A549 (cell line): ENCODE measurements at regions not wholly inside any gene's neighbourhood (a gene's known extent, or its start where the extent isn't known, plus 50 kb on each side); places are given as distances from the start of the nearest gene placed in this dataset.
"Not testable (repeated sequence)": the region's sequence is repeated elsewhere in the genome, so short reads cannot be mapped to it uniquely, and the experiment has no call there.

Experiments used
- ATAC-seq, 2 experiments: fragments of 200-7000 bp in 1 of 2; fragments of >200 bp in 1 of 2; cut with Nextera tagmentation in 1 of 2; cut with Tn5 transposase in 1 of 2; 3 replicates each; pipeline versions ENCODE4 v1.8.0 to v1.9.1; 2018 to 2020; ENCODE audit warnings: mild to moderate bottlenecking in 1 of 2, moderate library complexity in 1 of 2
- CTCF ChIA-PET: fragments of 300-600 bp; sonication (Branson Sonifier 250); formaldehyde crosslinking; extraction: SDS; loops from one replicate; lab custom pipeline; 2021; ENCODE audit warnings: antibody characterized with exemption, inconsistent platforms; lab: Yijun Ruan, JAX
- POLR2A ChIA-PET: fragments of 350-600 bp; formaldehyde crosslinking; extraction: SDS; loops from one replicate; lab custom pipeline; 2021; ENCODE audit warnings: antibody characterized with exemption, inconsistent platforms; lab: Yijun Ruan, JAX
- DNase-seq, 2 experiments: peaks; one replicate each; pipeline versions ENCODE4 v3.0.0 to v3.0.0-alpha.2; 2011 to 2016; ENCODE audit warnings: low read depth in 1 of 2, low spot score in 1 of 2
- FAIRE-seq: peaks from 2 replicates; lab custom pipeline; 2011; peaks lifted over from hg19 to GRCh38; lab: Jason Lieb, UNC
- H3K27ac ChIP-seq, 2 experiments: fragments of >200 bp; sonication (Bioruptor Twin); formaldehyde crosslinking; 3 replicates each; pipeline ENCODE4 v1.5.1; 2016 to 2017
- H3K4me1 ChIP-seq: fragments of >200 bp; sonication (Bioruptor Twin); formaldehyde crosslinking; 3 replicates; pipeline ENCODE4 v1.6.1; 2016
- H3K4me2 ChIP-seq: fragments of >200 bp; sonication (Bioruptor Twin); formaldehyde crosslinking; 3 replicates; pipeline ENCODE4 v1.6.1; 2016
- H3K4me3 ChIP-seq: fragments of >200 bp; sonication (Bioruptor Twin); formaldehyde crosslinking; 3 replicates; pipeline ENCODE4 v1.5.1; 2016
- H3K9me3 ChIP-seq: fragments of >200 bp; sonication (Bioruptor Twin); formaldehyde crosslinking; 3 replicates; pipeline ENCODE4 v1.6.1; 2016
- CBX2 ChIP-seq: fragments of 200-600 bp; sonication (generic); IDR thresholded peaks from 2 replicates; pipeline ENCODE4 v1.6.1; 2016; ENCODE audit warnings: low read depth, mild to moderate bottlenecking, borderline replicate concordance
- CHD4 ChIP-seq: fragments of 200-600 bp; sonication (generic); IDR thresholded peaks from 2 replicates; pipeline ENCODE4 v1.6.1; 2016; ENCODE audit warnings: antibody characterized with exemption, mild to moderate bottlenecking, borderline replicate concordance
- EP300 ChIP-seq, 2 experiments: fragments of >200 bp; sonication (Bioruptor Twin); formaldehyde crosslinking; IDR thresholded peaks; 2 replicates in 1 of 2; 3 replicates in 1 of 2; pipeline ENCODE4 v1.6.1; 2016 to 2017
- HOXA7 ChIP-seq: fragments of 250-450 bp; sonication (Bioruptor Pico); IDR thresholded peaks from 2 replicates; pipeline ENCODE4 v1.5.0; 2020; ENCODE audit warnings: mild to moderate bottlenecking, moderate library complexity
- HOXB13 ChIP-seq: fragments of 250-450 bp; sonication (Bioruptor Pico); IDR thresholded peaks from 2 replicates; pipeline ENCODE4 v1.5.0; 2020; ENCODE audit warnings: low read depth, mild to moderate bottlenecking, moderate library complexity
- MAFK ChIP-seq: fragments of 450-650 bp; IDR thresholded peaks from 2 replicates; pipeline ENCODE4 v1.6.1; 2014; ENCODE audit not compliant: partially characterized antibody
- MAZ ChIP-seq: fragments of 150-350 bp; IDR thresholded peaks from 2 replicates; pipeline ENCODE4 v1.6.1; 2014; ENCODE audit warnings: antibody characterized with exemption, low read depth, low read length, borderline replicate concordance
- MYC ChIP-seq: IDR thresholded peaks from 2 replicates; pipeline ENCODE4 v1.6.1; 2012; ENCODE audit warnings: mild to moderate bottlenecking, inconsistent platforms, low read length, improper control_type of control experiment, borderline replicate concordance
- NR3C1 ChIP-seq: fragments of >200 bp; sonication (Bioruptor Twin); formaldehyde crosslinking; IDR thresholded peaks from 3 replicates; pipeline ENCODE4 v1.6.1; 2017
- POLR2A ChIP-seq: IDR thresholded peaks from 2 replicates; pipeline ENCODE4 v1.6.1; 2012; ENCODE audit warnings: mild to moderate bottlenecking, low read length
- SMC3 ChIP-seq: fragments of >200 bp; sonication (Bioruptor Twin); formaldehyde crosslinking; IDR thresholded peaks from 3 replicates; pipeline ENCODE4 v1.6.1; 2018; ENCODE audit warnings: inconsistent platforms
- TP53 ChIP-seq: fragments of 250-450 bp; sonication (Bioruptor Pico); IDR thresholded peaks from 2 replicates; pipeline ENCODE4 v1.5.0; 2021; ENCODE audit warnings: mild to moderate bottlenecking, moderate library complexity
- WGBS: methylation state at CpG from one replicate; pipeline ENCODE4 v1.1.6; 2017; ENCODE audit errors: missing lambda C conversion rate; 5-methylcytosine and 5-hydroxymethylcytosine counted together
- TF ChIP-seq, protein P1 (sequence below): IDR thresholded peaks from 2 replicates; pipeline ENCODE4 v1.6.1; 2012
- TF ChIP-seq, protein P2 (sequence below): fragments of 450-650 bp; IDR thresholded peaks from 2 replicates; pipeline ENCODE4 v1.6.1; 2014; ENCODE audit warnings: antibody characterized with exemption
- TF ChIP-seq, protein P3 (sequence below): fragments of 150-350 bp; IDR thresholded peaks from 2 replicates; pipeline ENCODE4 v1.6.1; 2014; ENCODE audit warnings: low read depth, mild to moderate bottlenecking, low read length
- TF ChIP-seq, protein P4 (sequence below): fragments of 250-450 bp; sonication (Bioruptor Pico); IDR thresholded peaks from 2 replicates; pipeline ENCODE4 v1.5.0; 2020; ENCODE audit warnings: low read depth, mild to moderate bottlenecking, moderate library complexity
- TF ChIP-seq, protein P5 (sequence below): fragments of >200 bp; sonication (Bioruptor Twin); formaldehyde crosslinking; IDR thresholded peaks from 3 replicates; pipeline ENCODE4 v1.5.1; 2016
- TF ChIP-seq, protein P6 (sequence below): fragments of 200-600 bp; sonication (generic); IDR thresholded peaks from 2 replicates; pipeline ENCODE4 v1.6.1; 2016; ENCODE audit warnings: antibody characterized with exemption, mild to moderate bottlenecking, moderate library complexity

DNA sequence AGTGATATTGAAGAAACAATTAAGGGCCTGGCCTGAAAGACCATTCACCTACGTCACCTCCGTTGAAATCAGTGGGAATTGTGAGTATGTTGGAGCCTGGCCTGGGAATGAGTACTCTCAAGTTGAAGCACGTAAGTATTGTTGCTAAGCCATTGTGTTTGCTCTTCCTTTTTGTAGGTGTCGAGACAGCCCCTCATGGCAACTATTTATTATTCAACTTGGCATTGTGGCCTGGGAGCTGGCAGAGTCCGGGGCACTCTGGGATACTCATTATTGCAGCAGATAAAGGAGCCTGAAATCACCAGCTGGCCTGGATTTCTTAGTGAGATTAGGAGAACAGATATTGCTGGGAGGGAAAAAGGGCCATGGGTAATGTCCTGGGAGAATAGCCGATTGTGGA, 147.4 kb downstream of the C12orf75 start:
- ATAC-seq (no peak), FAIRE-seq (no peak), DNase-seq (no peak)
- Histone ChIP-seq H3K9me3 (no peaks in the 10 kb centered on the region), H3K4me1 (no peaks in the 10 kb centered on the region), H3K27ac (no peak overlapping the region), H3K4me2 (no peak overlapping the region), H3K4me3 (no peak overlapping the region)
- ChIA-PET POLR2A (no interaction called here), CTCF (interaction anchor here (1.0 kb wide), 1 partner anchor 9 kb away, joined by 3 read pairs; no protein-coding TSS in a partner anchor)
- no peak for TF ChIP-seq TP53 (CRISPR knock-in tag)
- TF ChIP-seq, protein P1, sequence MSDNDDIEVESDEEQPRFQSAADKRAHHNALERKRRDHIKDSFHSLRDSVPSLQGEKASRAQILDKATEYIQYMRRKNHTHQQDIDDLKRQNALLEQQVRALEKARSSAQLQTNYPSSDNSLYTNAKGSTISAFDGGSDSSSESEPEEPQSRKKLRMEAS, result no peak
- TF ChIP-seq NR3C1, result no peak
- TF ChIP-seq, protein P2, sequence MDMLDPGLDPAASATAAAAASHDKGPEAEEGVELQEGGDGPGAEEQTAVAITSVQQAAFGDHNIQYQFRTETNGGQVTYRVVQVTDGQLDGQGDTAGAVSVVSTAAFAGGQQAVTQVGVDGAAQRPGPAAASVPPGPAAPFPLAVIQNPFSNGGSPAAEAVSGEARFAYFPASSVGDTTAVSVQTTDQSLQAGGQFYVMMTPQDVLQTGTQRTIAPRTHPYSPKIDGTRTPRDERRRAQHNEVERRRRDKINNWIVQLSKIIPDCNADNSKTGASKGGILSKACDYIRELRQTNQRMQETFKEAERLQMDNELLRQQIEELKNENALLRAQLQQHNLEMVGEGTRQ, result no peak
- TF ChIP-seq SMC3, result no peak
- no peak for TF ChIP-seq MAFK
- no peak for TF ChIP-seq MYC
- TF ChIP-seq MAZ, result no peak
- TF ChIP-seq, protein P3, sequence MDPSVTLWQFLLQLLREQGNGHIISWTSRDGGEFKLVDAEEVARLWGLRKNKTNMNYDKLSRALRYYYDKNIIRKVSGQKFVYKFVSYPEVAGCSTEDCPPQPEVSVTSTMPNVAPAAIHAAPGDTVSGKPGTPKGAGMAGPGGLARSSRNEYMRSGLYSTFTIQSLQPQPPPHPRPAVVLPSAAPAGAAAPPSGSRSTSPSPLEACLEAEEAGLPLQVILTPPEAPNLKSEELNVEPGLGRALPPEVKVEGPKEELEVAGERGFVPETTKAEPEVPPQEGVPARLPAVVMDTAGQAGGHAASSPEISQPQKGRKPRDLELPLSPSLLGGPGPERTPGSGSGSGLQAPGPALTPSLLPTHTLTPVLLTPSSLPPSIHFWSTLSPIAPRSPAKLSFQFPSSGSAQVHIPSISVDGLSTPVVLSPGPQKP, result no peak
- TF ChIP-seq CBX2, result no peak
- TF ChIP-seq HOXB13 (CRISPR knock-in tag), result no peak
- no peak for TF ChIP-seq HOXA7
- TF ChIP-seq CHD4, result no peak
- 68% methylated on average over 6 of the region's 6 CpGs for WGBS

DNA sequence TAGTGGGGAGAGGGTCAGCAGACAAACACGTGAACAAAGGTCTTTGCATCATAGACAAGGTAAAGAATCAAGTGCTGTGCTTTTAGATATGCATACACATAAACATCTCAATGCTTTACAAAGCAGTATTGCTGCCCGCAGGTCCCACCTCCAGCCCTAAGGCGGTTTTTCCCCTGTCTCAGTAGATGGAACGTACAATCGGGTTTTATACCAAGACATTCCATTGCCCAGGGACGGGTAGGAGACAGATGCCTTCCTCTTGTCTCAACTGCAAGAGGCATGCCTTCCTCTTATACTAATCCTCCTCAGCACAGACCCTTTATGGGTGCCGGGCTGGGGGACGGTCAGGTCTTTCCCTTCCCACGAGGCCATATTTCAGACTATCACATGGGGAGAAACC, 148.3 kb downstream of the C12orf75 start:
- CTCF ChIA-PET, result interaction anchor here (1.1 to 1.8 kb wide), 2 partner anchors 14 to 17 kb away, joined by 3 to 4 read pairs; no protein-coding TSS in a partner anchor
- FAIRE-seq, H3K9me3 ChIP-seq, H3K4me1 ChIP-seq, H3K4me3 ChIP-seq, H3K4me2 ChIP-seq, ATAC-seq, POLR2A ChIA-PET, DNase-seq, H3K27ac ChIP-seq: not testable (repeated sequence)
- WGBS, result 68% methylated on average over 9 of the region's 9 CpGs

DNA sequence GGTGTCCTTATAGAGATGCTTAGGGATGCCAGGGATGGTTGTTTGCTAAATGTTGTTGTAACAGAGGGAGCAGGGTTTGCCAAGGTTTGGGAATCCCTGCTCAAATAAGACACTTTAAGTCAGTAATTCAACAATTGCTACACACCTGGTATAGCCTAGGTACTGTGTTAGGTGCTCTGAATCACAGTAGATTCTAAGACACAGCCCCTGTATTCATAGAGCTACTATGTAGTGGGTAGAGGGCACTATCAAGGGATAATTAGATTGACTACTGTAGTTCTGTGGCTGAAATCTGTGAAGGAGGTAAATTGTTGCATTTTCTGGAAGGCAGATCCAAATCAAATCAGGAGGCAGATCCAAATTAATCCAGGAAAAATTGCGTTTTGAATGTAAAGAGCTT, 149.2 kb downstream of the C12orf75 start:
- Histone ChIP-seq H3K4me1 (no peaks in the 10 kb centered on the region), H3K27ac (no peak overlapping the region), H3K9me3 (no peaks in the 10 kb centered on the region), H3K4me2 (no peak overlapping the region), H3K4me3 (no peak overlapping the region)
- WGBS, result 50% methylated on average over 1 of the region's 1 CpG
- ChIA-PET POLR2A (no interaction called here), CTCF (interaction anchor here (0.8 to 1.8 kb wide), 5 partner anchors 11 to 18 kb away, joined by 3 to 5 read pairs (median 3); no protein-coding TSS in a partner anchor)
- TF ChIP-seq HOXA7 (no peak), MAFK (no peak), POLR2A (no peak), EP300 (IDR thresholded peaks at IDR 0.05) (no peak)
- TF ChIP-seq, protein P4, sequence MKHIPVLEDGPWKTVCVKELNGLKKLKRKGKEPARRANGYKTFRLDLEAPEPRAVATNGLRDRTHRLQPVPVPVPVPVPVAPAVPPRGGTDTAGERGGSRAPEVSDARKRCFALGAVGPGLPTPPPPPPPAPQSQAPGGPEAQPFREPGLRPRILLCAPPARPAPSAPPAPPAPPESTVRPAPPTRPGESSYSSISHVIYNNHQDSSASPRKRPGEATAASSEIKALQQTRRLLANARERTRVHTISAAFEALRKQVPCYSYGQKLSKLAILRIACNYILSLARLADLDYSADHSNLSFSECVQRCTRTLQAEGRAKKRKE (CRISPR knock-in tag), result no peak
- TF ChIP-seq, protein P5, sequence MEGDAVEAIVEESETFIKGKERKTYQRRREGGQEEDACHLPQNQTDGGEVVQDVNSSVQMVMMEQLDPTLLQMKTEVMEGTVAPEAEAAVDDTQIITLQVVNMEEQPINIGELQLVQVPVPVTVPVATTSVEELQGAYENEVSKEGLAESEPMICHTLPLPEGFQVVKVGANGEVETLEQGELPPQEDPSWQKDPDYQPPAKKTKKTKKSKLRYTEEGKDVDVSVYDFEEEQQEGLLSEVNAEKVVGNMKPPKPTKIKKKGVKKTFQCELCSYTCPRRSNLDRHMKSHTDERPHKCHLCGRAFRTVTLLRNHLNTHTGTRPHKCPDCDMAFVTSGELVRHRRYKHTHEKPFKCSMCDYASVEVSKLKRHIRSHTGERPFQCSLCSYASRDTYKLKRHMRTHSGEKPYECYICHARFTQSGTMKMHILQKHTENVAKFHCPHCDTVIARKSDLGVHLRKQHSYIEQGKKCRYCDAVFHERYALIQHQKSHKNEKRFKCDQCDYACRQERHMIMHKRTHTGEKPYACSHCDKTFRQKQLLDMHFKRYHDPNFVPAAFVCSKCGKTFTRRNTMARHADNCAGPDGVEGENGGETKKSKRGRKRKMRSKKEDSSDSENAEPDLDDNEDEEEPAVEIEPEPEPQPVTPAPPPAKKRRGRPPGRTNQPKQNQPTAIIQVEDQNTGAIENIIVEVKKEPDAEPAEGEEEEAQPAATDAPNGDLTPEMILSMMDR, result no peak
- TF ChIP-seq, protein P3, result no peak
- TF ChIP-seq, protein P6, sequence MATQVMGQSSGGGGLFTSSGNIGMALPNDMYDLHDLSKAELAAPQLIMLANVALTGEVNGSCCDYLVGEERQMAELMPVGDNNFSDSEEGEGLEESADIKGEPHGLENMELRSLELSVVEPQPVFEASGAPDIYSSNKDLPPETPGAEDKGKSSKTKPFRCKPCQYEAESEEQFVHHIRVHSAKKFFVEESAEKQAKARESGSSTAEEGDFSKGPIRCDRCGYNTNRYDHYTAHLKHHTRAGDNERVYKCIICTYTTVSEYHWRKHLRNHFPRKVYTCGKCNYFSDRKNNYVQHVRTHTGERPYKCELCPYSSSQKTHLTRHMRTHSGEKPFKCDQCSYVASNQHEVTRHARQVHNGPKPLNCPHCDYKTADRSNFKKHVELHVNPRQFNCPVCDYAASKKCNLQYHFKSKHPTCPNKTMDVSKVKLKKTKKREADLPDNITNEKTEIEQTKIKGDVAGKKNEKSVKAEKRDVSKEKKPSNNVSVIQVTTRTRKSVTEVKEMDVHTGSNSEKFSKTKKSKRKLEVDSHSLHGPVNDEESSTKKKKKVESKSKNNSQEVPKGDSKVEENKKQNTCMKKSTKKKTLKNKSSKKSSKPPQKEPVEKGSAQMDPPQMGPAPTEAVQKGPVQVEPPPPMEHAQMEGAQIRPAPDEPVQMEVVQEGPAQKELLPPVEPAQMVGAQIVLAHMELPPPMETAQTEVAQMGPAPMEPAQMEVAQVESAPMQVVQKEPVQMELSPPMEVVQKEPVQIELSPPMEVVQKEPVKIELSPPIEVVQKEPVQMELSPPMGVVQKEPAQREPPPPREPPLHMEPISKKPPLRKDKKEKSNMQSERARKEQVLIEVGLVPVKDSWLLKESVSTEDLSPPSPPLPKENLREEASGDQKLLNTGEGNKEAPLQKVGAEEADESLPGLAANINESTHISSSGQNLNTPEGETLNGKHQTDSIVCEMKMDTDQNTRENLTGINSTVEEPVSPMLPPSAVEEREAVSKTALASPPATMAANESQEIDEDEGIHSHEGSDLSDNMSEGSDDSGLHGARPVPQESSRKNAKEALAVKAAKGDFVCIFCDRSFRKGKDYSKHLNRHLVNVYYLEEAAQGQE, result no peak
- DNase-seq, result no peak
- no peak for ATAC-seq
- no peak for FAIRE-seq
